CD14-positive monocyte (primary cell): ENCODE measurements at regions not wholly inside any gene's neighbourhood (a gene's known extent, or its start where the extent isn't known, plus 50 kb on each side); places are given as distances from the start of the nearest gene placed in this dataset.

Experiments
- DNase-seq, 3 donors: peaks; one replicate each; pipeline ENCODE4 v3.0.0-alpha.2; 2011 to 2022
- H2AFZ ChIP-seq: 2 replicates; pipeline ENCODE4 v1.6.0; 2012; ENCODE audit warnings: mild to moderate bottlenecking, low read depth, low read length, inconsistent platforms; ENCODE audit not compliant: insufficient read depth, poor library complexity, severe bottlenecking
- H3K27ac ChIP-seq, 2 donors: 1 replicate in 1 of 2; 2 replicates in 1 of 2; pipeline ENCODE4 v1.5.1; 2012 to 2013; ENCODE audit warnings: low read length in 2 of 2, control low read depth in 1 of 2, inconsistent platforms in 1 of 2, low read depth in 1 of 2, mild to moderate bottlenecking in 1 of 2
- H3K27me3 ChIP-seq, 2 donors: one replicate each; pipeline versions ENCODE4 v1.6.0 to v1.6.1; 2011 to 2013; ENCODE audit warnings: low read length in 2 of 2; ENCODE audit not compliant: control insufficient read depth in 2 of 2, insufficient read depth in 2 of 2
- H3K36me3 ChIP-seq, 2 donors: replicated peaks in 1 of 2; 1 replicate in 1 of 2; 2 replicates in 1 of 2; pipeline versions ENCODE4 v1.5.1 to v1.6.1; 2012 to 2013; ENCODE audit warnings: low read length in 2 of 2, control low read depth in 1 of 2, inconsistent platforms in 1 of 2, mild to moderate bottlenecking in 1 of 2; ENCODE audit not compliant: insufficient read depth in 2 of 2, control insufficient read depth in 1 of 2
- H3K4me1 ChIP-seq, 2 donors: 1 replicate in 1 of 2; 2 replicates in 1 of 2; pipeline versions ENCODE4 v1.5.1 to v1.6.1; 2012 to 2013; ENCODE audit warnings: low read length in 2 of 2, control low read depth in 1 of 2, inconsistent platforms in 1 of 2, mild to moderate bottlenecking in 1 of 2, moderate library complexity in 1 of 2; ENCODE audit not compliant: insufficient read depth in 2 of 2, control insufficient read depth in 1 of 2
- H3K4me2 ChIP-seq: replicated peaks from 2 replicates; pipeline ENCODE3; 2012; ENCODE audit warnings: low read length, moderate library complexity, mild to moderate bottlenecking; ENCODE audit not compliant: poor library complexity, severe bottlenecking; ENCODE audit errors: extremely low read depth
- H3K4me3 ChIP-seq, 3 experiments: fragments of 200-600 bp in 1 of 3; sonication (generic) in 1 of 3; replicated peaks in 1 of 3; 1 replicate in 2 of 3; 2 replicates in 1 of 3; pipeline ENCODE4 v1.5.1; 2011 to 2013; ENCODE audit warnings: low read length in 3 of 3, mild to moderate bottlenecking in 3 of 3, control low read depth in 2 of 3, low read depth in 2 of 3, inconsistent platforms in 1 of 3, moderate library complexity in 1 of 3
- H3K79me2 ChIP-seq: 2 replicates; pipeline ENCODE4 v1.6.0; 2012; ENCODE audit warnings: mild to moderate bottlenecking, control low read depth, inconsistent platforms, low read length, moderate library complexity; ENCODE audit not compliant: insufficient read depth
- H3K9ac ChIP-seq: 2 replicates; pipeline ENCODE4 v1.6.0; 2017; ENCODE audit warnings: low read length, mild to moderate bottlenecking; ENCODE audit not compliant: insufficient read depth, poor library complexity, severe bottlenecking
- H3K9me3 ChIP-seq, 2 donors: replicated peaks in 1 of 2; 1 replicate in 1 of 2; 2 replicates in 1 of 2; pipeline versions ENCODE4 v1.5.1 to v1.6.1; 2012 to 2013; ENCODE audit warnings: low read length in 2 of 2, control low read depth in 1 of 2; ENCODE audit not compliant: control insufficient read depth in 1 of 2, insufficient read depth in 1 of 2
- H4K20me1 ChIP-seq: 2 replicates; pipeline ENCODE4 v1.6.0; 2012; ENCODE audit warnings: mild to moderate bottlenecking, low read length, control low read depth, moderate library complexity; ENCODE audit not compliant: insufficient read depth
- H3K27ac Mint-ChIP-seq, 7 donors: one replicate each; pipeline ENCODE4 v1.8.0; 2020; ENCODE audit warnings: mild to moderate bottlenecking in 7 of 7, mixed read lengths in 7 of 7, moderate library complexity in 6 of 7, inconsistent platforms in 2 of 7
- H3K27me3 Mint-ChIP-seq, 3 donors: one replicate each; pipeline ENCODE4 v1.8.0; 2021 to 2022; ENCODE audit warnings: low read depth in 3 of 3, mild to moderate bottlenecking in 3 of 3, mixed read lengths in 3 of 3, moderate library complexity in 3 of 3, inconsistent platforms in 1 of 3
- H3K36me3 Mint-ChIP-seq, 2 donors: one replicate each; pipeline ENCODE4 v1.8.0; 2020; ENCODE audit warnings: mixed read lengths in 2 of 2, inconsistent platforms in 1 of 2, mild to moderate bottlenecking in 1 of 2
- H3K4me1 Mint-ChIP-seq: one replicate; pipeline ENCODE4 v1.8.0; 2020; ENCODE audit warnings: mild to moderate bottlenecking, mixed read lengths
- H3K4me3 Mint-ChIP-seq, 2 donors: one replicate each; pipeline ENCODE4 v1.8.0; 2020; ENCODE audit warnings: mild to moderate bottlenecking in 2 of 2, mixed read lengths in 2 of 2, moderate library complexity in 1 of 2
- H3K9me3 Mint-ChIP-seq, 7 donors: one replicate each; pipeline ENCODE4 v1.8.0; 2020 to 2022; ENCODE audit warnings: mixed read lengths in 7 of 7, mild to moderate bottlenecking in 6 of 7, moderate library complexity in 6 of 7, inconsistent platforms in 2 of 7
- WGBS: methylation state at CpG from one replicate; pipeline ENCODE4 v1.1.5; 2013; ENCODE audit warnings: missing lambda C conversion rate; ENCODE audit not compliant: insufficient coverage; 5-methylcytosine and 5-hydroxymethylcytosine counted together
- intact Hi-C, 2 donors: fragments of 100-400 bp; cut with micrococcal nuclease; formaldehyde crosslinking; loops; one replicate each; pipeline versions ENCODE4 v1.15.0 to v1.15.1; 2023
- TF ChIP-seq, protein P1 (sequence below): fragments of 200-600 bp; IDR thresholded peaks from one replicate; pipeline ENCODE4 v1.8.0; 2022; ENCODE audit warnings: antibody characterized with exemption, mild to moderate bottlenecking

DNA sequence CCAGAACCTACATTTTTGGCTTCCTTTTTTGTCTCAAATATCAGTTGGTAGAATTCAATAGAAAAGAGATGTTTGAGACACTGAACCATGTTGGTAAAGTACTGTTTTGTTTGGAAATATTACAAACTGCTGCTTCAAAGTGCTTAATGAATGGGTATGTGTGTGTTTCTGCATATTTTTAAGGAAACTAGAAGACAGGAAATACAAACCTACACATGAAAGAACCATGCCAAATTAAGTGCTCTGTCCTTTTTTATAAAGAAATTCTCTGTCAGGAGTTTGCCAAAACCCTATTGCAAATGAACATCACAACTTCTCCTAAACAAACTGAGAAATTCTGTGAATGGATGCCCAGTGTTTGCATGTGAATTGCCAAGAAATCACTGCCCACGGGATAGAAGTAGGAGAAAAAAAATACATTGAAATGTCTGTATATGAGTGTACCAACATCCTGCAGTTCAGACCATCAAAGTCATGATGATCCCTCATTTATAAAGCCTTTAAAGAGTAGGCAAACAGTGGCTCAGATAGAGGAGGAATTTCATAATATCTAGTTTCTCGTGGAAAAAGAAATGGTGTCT is 69.6 kb upstream of the RND3 start:
- Histone ChIP-seq H3K36me3 (no peaks in the 10 kb centered on the region), H3K27ac (no peak overlapping the region), H4K20me1 (no peaks in the 10 kb centered on the region), H3K9ac (no peak overlapping the region), H3K4me2 (no peak overlapping the region), H3K4me1 (no peaks in the 10 kb centered on the region), H3K27me3 (no peaks in the 10 kb centered on the region), H3K4me3 (no peak overlapping the region), H2AFZ (no peak overlapping the region), H3K79me2 (no peaks in the 10 kb centered on the region), H3K9me3 (no peaks in the 10 kb centered on the region)
- H3K27me3 Mint-ChIP-seq, result peaks cover 0 to 3% (median 1%) of the 10 kb centered on the region in 3 donors
- no CpG with 5 or more reads among the region's 2 CpGs for WGBS
- H3K36me3 Mint-ChIP-seq, result no peaks in the 10 kb centered on the region
- TF ChIP-seq, protein P1, sequence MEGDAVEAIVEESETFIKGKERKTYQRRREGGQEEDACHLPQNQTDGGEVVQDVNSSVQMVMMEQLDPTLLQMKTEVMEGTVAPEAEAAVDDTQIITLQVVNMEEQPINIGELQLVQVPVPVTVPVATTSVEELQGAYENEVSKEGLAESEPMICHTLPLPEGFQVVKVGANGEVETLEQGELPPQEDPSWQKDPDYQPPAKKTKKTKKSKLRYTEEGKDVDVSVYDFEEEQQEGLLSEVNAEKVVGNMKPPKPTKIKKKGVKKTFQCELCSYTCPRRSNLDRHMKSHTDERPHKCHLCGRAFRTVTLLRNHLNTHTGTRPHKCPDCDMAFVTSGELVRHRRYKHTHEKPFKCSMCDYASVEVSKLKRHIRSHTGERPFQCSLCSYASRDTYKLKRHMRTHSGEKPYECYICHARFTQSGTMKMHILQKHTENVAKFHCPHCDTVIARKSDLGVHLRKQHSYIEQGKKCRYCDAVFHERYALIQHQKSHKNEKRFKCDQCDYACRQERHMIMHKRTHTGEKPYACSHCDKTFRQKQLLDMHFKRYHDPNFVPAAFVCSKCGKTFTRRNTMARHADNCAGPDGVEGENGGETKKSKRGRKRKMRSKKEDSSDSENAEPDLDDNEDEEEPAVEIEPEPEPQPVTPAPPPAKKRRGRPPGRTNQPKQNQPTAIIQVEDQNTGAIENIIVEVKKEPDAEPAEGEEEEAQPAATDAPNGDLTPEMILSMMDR, result no peak
- no peak for DNase-seq
- peaks cover 0 to 8% (median 0%) of the 10 kb centered on the region in 7 donors for H3K9me3 Mint-ChIP-seq
- H3K4me3 Mint-ChIP-seq, result no peak overlapping the region
- no peak overlapping the region for H3K27ac Mint-ChIP-seq
- intact Hi-C loops, result no loop called here
- H3K4me1 Mint-ChIP-seq, result no peaks in the 10 kb centered on the region

DNA sequence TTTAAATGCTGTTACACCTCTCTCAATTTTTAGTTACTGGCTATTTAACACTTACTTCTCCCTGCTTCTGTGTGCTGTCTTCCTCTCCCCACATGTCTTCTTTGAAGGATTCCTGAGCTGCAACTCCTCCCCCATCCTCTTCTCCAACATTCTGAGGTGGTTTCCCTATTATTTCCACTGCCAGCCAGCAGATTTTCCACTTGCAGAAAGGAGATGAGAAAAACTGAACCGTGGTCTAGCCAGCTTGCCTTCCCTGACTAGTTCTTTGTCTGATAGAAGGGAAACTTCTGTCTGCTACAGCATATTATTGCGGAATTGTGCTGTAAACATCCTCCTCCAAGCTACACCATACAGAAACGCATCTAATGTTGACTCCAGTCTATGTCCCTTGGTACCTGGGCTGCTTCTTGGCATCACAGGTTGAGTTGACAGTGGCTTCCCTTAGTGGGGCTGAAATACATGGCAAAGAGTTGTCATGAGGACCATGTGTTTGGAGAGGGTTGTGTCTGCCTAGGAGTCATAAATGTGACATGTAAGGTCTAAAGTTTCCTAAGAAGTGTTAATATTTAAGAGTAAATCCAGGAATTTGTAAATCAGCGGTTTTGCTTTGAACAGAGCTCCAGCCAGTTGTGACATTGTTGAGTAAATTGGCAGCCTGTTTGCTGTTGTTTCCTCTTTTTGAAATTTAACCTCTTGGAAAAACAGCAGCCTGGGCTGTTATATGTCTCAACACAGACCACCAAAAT is 68.3 kb upstream of the RND3 start:
- no peaks in the 10 kb centered on the region for H3K4me1 Mint-ChIP-seq

More for the DNA sequence above, 68.3 kb upstream of the RND3 start:
- WGBS, result 60% methylated on average over 1 of the region's 4 CpGs
- Histone ChIP-seq H3K36me3 (no peaks in the 10 kb centered on the region), H4K20me1 (no peaks in the 10 kb centered on the region), H3K4me3 (no peak overlapping the region), H2AFZ (no peak overlapping the region), H3K27me3 (no peaks in the 10 kb centered on the region), H3K27ac (no peak overlapping the region), H3K9me3 (no peaks in the 10 kb centered on the region), H3K4me2 (no peak overlapping the region), H3K9ac (no peak overlapping the region), H3K79me2 (no peaks in the 10 kb centered on the region), H3K4me1 (no peaks in the 10 kb centered on the region)
- peaks cover 0 to 7% (median 1%) of the 10 kb centered on the region in 7 donors for H3K9me3 Mint-ChIP-seq
- H3K36me3 Mint-ChIP-seq, result no peaks in the 10 kb centered on the region
- H3K27ac Mint-ChIP-seq, result no peak overlapping the region
- no peak for DNase-seq
- intact Hi-C loops, result no loop called here
- TF ChIP-seq, protein P1, result no peak
- no peak overlapping the region for H3K4me3 Mint-ChIP-seq
- peaks cover 0 to 1% (median under 1%) of the 10 kb centered on the region in 3 donors for H3K27me3 Mint-ChIP-seq
